ENCODE measurements at regions not wholly inside any gene's neighbourhood (a gene's known extent, or its start where the extent isn't known, plus 50 kb on each side); places are given as distances from the start of the nearest gene placed in this dataset.
"Not testable (repeated sequence)": the region's sequence is repeated elsewhere in the genome, so short reads cannot be mapped to it uniquely, and the experiment has no call there.

DNA sequence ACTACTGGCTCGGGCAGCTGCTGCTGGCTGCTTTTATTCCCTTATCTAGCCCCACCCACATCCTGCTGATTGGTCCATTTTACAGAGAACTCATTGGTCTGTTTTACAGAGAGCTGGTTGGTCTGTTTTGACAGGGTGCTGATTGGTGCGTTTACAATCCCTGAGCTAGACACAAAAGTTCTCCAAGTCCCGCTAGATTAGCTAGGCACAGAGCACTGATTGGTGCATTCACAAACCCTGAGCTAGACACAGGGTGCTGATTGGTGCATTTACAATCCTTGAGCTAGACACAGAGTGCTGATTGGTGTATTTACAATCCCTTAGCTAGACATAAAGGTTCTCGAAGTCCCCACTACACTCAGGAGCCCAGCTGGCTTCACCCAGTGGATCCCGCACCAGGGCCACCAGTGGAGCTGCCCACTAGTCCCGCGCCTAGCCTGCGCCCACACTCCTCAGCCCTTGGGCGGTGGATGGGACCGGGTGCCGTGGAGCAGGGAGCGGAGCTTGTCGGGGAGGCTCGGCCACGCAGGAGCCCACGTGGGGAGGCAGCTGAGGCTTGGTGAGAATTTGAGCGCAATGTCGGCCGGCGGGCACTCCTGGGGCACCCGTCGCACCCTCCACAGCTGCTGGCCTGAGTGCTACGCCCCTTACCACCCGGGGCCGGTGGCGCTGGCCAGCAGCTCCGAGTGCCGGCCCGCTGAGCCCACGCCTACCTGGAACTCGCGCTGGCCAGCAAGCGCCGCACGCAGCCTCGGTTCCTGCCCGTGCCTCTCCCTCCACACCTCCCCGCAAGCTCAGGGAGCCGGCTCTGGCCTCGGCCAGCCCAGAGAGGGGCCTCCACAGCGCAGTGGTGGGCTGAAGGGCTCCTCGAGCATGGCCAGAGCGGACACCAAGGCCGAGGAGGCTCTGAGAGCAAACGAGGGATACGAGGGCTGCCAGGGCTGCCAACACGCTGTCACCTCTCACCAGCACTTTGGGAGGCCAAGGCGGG, 91.1 kb upstream of the HS3ST2 start:
- DNase-seq: not testable (repeated sequence)

DNA sequence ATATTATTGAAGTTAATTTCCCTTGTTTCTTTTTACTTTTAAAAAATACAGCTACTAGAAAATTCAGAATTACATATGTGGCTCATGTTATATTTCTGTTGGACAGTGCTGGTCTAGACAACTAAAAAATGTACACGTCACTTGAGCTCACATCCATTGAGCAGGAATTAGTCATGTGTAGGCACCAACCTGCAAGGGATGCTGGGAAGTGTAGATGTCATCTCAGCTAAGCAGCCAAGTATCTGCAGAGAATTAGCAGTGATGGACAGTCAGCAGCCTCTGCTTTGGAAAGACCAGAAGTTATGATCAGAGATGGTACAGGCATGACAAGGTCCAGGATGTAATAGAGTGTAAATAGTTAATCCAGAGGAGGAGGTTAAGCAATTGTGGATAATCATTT, 87.1 kb upstream of the HS3ST2 start:
- DNase-seq: no peak

DNA sequence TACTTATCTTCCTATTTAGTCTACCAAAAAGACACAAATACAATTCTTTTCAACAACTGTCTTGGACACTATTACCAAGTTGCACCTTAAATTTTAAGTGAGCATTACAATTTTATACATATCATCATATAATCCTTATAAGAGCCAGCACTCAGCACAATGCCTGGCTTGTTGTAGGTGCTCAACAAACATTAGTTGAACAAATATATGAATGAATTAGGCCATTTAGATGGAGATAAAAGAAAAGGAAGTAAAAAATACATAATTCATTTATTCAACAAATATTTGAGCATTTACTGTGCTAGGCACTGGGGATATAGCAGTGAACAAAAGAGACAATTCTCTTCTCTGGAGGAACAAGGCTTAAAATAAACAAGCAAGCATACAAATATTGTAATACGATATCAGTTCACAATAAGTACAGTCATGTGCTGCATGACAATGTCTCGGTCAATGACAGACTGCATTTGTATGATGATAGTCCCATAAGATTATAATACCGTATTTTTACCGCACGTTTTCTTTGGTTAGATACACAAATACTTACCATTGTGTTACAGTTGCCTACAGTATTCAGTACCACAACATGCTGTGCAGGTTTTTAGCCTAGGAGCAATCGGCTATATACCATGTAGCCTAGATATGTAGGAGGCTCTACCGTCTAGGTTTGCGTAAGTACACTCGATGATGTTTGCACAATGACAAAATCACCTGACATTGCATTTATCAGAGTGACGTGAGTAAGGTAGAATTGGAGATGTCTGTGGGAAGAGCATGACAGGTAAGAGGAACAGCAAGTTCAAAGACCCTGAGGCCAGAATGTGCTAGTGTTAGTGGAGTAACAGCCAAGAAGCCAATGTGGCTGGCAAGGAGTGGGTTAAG, 86.4 kb upstream of the HS3ST2 start:
- DNase-seq: no peak

DNA sequence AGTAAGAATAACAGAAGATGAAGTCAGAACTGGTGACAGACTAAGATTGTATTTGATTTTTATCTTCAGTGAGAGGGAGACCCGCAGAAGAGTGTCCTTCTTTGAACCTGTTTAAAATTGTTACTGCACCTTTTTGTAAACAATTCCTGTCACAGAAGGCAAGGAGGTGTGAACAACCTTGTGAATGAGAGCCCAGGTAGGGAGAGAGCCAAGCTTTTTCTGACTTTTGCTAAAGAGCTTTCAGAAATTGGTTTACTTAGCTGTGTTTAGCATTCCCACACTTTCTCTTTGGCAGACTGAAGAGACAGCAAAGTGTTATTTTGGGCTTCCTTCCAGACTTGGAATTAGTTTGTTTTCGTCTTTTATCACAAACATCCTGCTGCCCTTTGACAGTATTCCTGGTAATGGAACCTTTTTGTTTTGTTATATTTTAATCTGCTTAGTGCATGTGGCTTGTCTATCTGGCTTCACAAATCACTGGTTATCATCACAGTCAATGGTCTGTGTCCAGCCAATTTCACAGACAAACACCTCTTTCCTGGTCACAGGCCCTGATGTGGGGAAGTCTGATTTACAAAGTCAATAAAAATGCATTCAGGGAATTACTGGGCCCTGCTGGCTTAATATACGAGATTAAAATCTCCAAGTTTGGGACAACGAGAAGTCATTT, 85.7 kb upstream of the HS3ST2 start:
- DNase-seq: no peak

DNA sequence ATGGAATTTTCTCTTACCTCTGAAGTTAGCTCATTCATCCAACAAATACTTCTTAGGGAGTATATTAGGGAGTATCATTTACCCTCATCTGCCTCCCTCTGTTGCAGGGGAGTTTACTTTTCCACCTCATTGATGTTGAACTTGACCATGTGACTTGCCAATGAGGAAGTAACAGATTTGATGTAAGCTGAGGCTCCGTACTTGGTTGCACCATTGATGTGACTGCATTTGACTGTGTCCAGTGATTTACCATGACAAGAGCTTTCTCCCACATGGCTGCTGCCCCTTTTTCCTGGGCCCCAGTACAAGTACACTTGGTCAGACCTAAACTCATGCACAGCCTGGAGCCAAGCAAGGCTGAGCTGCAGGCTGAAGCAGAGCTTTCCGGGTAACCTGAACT, 81.6 kb upstream of the HS3ST2 start:
- DNase-seq: no peak

DNA sequence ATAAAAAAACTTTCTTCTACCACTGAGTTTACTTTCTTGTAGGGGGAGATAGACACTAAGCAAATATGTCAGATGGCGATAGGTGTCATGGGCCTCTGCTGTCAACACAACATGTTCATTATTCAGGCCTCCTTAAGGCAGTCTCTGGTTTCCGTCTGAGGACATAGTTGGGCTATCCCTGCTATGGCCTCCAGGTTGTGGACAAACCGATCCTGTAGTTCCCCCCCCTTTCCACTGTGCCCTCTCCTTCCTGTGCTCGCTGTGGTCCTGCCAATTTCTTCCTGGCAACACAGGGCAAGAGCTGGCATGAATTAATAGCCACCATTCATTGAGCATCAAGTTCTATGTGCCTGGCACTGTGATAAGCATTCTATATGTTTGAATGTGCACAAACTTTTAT, 81.0 kb upstream of the HS3ST2 start:
- DNase-seq: no peak

DNA sequence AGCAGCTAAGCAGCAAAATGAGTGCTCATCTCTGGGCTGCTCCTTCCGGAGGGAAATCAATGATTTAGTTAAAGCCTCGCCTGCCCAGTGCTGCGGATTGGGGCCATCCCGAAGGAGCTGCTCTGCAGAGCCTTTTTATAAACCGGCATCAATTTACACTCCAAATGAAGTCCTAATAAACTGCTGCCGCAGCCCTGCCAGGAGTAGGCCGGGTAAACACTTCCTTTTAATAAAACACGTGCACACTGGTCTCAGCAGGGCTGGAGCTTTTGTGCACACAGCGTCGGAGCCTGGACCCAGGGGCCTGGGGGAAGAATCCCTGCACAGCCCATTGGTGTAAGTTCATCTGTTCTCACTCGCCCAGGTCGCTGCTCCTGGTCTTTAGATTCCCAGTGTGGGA, 79.6 kb upstream of the HS3ST2 start:
- DNase-seq: no peak

DNA sequence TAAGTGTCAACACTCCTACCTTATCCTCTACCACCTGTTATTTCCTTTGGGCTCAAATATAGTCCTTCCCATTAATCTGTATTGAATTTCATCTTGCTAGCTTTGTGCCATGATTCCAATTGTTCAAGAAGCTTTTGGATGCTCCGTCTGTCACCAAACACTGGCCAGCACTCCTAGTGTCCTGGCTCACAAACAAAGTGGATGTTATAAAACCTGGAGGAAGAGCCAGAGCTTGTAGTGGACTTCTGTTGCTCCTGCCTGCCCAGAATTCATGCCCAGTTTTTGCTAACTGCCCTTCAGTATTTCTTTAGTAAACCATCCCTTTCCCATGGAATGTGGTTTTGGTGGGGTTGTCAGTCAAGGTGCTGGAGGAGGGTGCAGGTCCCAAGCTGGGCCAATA, 77.2 kb upstream of the HS3ST2 start:
- no peak for DNase-seq

DNA sequence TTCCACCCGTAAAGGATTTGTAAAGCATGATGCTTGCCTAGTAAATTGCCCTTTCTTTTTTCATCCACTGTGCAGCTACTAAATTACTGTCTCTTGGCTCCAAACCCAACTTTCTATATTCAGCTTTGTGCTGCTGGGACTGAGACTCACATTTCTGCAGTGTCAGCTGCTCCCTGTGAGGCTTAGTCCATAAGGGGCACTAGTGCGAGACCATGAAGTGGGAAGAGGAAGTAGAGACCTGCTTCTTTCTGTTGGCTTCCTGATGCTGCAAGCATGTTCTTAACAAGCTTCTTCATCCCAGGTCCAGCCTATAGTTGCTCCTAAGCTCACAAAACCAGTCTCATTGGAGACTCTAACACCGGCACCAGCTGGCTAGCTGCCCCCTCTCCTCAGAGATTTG, 74.9 kb upstream of the HS3ST2 start:
- DNase-seq: no peak

DNA sequence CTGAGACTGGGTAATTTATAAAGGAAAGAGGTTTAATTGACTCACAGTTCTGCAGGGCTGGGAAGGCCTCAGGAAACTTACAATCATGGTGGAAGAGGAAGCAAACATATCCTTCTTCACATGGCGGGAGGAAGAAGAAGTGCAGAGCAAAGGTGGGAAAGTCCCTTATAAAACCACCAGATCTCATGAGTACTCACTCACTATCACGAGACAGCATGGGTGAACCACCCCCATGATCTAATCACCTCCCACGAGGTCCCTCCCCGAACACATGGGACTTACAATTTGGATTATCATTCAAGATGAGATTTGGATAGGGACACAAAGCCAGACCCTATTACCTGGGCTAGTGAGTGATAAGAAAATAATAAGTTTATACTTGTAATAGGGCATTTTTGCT, 70.6 kb upstream of the HS3ST2 start:
- no peak for DNase-seq

DNA sequence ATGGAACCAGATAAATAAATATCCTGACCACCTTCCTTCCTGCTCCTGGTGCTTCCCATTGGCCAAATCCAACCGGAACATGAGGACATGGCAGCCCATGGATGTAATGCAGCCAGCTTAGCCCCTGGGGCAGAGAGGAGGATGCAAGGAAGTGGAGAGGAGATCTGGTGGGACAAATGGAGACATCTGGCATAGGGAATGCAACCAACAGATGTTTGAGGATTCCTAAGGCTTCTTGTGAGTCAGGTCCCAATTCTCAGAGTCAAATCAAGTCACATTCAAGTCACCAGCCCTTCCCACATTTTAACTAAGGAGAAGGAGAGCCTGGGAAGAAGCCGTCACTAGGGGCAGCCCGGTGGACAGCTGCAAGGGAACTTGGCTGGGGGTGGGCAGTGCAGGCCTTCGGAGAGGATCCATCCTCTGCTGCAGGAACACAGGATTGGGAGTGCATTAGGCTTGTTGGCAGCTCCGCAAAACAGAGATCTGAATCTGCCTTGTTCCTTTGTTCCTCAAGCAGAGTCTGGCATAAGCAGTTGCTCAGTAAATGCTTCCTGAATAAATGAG, 62.8 kb upstream of the HS3ST2 start:
- DNase-seq: no peak

DNA sequence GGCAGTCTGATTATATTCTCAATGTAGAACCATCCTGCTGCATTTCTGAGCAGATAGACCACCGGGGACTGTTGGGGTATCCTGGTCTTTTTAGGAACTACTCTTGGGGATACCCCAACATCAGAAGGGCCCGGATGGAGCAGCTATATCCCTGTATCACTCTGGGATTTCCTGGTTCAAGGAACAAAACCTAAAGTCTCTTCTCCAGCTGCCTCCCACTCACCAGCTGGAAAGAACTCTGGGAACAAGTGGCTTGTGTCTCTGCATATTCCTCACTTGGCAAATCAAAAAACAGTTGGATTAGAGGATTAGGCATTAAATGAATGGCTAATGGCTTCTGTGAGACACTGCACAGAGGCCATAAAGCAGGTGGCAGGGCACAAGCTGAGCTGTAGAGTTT, 62.3 kb upstream of the HS3ST2 start:
- no peak for DNase-seq

DNA sequence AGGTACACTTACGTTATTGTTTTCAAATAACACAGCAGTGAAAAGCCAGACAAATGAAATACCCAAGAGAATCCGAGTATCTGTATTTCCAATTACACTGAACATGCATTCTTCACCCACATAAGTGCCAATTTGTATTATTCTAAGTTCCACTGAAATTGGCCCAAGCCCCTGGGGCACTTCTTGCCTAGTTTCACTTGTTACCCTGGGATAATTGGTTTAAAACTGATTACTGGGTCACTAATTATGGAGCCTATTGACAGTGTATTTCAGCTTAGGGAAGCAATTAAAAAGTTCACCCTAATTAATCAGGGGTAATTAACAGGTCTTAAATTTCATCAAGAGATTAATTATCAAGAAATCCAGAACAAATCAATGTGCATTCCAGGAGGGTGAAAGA, 60.5 kb upstream of the HS3ST2 start:
- DNase-seq: no peak

DNA sequence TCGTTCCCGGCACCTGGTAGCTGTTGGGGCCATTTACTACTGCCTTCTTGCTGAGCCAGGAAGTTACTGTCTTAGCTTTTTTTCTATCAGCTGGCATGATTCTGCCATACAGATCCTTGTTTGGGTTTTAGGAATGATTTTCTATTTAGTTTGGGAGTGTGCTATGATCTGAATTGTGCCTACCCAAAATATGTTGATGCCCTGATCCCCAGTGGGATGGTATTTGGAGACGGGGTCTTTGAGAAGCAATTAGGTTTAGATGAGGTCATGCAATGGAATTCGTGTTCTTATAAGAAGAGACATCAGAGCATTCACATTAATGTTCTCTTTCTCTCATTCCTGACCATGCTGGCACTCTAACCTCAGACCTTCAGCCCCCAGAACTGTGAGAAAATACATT, 59.4 kb upstream of the HS3ST2 start:
- DNase-seq: no peak

DNA sequence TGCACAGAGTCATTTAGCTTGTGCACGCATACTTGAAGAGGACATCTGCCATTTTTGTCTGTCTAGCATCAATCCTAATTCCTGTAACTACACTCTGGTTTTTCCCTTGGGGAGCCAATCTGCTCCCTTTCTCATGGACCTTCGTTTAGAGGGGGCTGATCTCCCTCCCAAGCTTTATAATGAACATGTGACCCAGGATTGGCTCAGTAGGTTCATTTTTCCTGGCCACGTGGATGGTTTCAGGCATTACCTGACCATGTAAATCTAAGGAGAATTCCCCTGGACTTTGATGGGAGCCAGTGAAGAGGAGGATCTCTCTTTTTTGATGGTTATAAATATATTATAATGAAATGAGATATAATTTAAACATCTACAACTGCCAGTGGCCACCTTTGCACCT, 56.8 kb upstream of the HS3ST2 start:
- no peak for DNase-seq

DNA sequence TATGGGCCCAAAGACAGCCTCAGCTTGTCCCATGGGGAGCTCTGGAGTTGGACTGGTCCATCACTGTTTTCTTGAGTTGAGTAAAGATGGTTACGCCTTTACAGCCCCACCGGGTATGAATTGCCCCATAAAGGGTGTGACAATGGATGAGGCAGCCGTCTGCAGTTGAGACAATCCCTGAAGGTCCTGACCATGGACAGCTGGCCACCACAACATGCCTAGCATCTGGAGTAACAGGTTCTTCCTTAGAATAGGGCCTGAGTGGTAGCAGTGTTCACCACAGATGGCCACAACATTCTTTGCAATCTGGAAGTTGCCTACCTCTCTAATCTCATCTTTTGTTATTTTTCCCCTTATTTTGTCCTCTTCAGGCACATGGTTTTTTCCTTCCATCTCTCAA, 51.5 kb upstream of the HS3ST2 start:
- DNase-seq: no peak

DNA sequence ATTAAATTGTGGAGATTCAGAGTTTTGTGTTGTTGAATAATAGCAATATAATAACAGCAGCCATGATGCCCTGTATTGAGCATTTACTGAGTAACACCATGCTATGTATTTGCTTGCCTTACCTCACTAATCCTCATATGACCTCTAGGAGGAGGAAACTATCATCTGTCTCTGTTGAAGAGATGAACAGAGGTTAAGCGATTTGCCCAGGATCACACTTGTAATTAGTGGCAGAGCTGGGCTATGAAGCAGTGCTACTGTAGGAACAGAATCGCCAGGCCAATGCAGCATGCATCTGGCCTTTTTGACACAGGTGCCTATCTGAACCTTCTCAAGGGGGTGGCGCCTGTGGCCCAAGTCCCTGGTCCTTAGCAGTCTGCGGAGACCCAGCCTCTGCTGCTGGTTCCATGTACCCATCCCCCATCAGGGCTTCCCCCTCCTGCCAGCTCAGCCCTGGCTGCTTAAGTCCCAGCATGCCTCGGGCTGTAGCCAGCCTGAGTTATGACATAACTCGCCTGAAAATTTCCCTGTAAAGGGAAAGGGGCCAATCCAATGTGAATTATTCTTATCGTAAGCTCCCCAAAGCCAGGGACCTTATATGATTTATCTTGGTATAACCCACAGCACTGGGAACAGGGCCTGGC, 50.4 kb upstream of the HS3ST2 start:
- no peak for DNase-seq

Data from NCI-H69 (cell line).